Type B pancreatic cell (in vitro differentiated cells): ENCODE measurements at regions not wholly inside any gene's neighbourhood (a gene's known extent, or its start where the extent isn't known, plus 50 kb on each side); places are given as distances from the start of the nearest gene placed in this dataset.

ENCODE experiments used
- DNase-seq: peaks from one replicate; pipeline ENCODE4 v3.0.0; 2021; ENCODE audit warnings: mixed read lengths; ENCODE audit not compliant: unreplicated experiment; ENCODE audit errors: extremely low spot score
- H3K27ac Mint-ChIP-seq: 2 replicates; pipeline ENCODE4 v1.8.0; 2021; ENCODE audit warnings: mild to moderate bottlenecking, mixed read lengths
- H3K27me3 Mint-ChIP-seq: 2 replicates; pipeline ENCODE4 v1.8.0; 2021; ENCODE audit warnings: mixed read lengths
- H3K36me3 Mint-ChIP-seq: 2 replicates; pipeline ENCODE4 v1.8.0; 2021; ENCODE audit warnings: mixed read lengths
- H3K4me1 Mint-ChIP-seq: one replicate; pipeline ENCODE4 v1.8.0; 2021; ENCODE audit warnings: mixed read lengths; ENCODE audit not compliant: unreplicated experiment
- H3K4me3 Mint-ChIP-seq: 2 replicates; pipeline ENCODE4 v1.8.0; 2021; ENCODE audit warnings: mild to moderate bottlenecking, mixed read lengths
- H3K9me3 Mint-ChIP-seq: 2 replicates; pipeline ENCODE4 v1.8.0; 2021; ENCODE audit warnings: mixed read lengths
- CTCF ChIP-seq: fragments of 200-600 bp; sonication (generic); conservative IDR thresholded peaks from 2 replicates; pipeline ENCODE4 v1.5.0; 2021; ENCODE audit warnings: antibody characterized with exemption, mild to moderate bottlenecking

GRCh38 chr5:33143405-33144123, 297.2 kb upstream of the TARS1 start:
- Mint-ChIP-seq H3K9me3 (peaks cover 11% of the 10 kb centered on the region), H3K27ac (no peak overlapping the region), H3K4me1 (peaks cover 13% of the 10 kb centered on the region), H3K27me3 (no peaks in the 10 kb centered on the region), H3K36me3 (no peaks in the 10 kb centered on the region), H3K4me3 (no peak overlapping the region)
- DNase-seq, result no peak
- no peak for TF ChIP-seq CTCF

GRCh38 chr5:33146881-33147280, 293.9 kb upstream of the TARS1 start:
- TF ChIP-seq CTCF, result no peak
- H3K27me3 Mint-ChIP-seq, result no peaks in the 10 kb centered on the region
- peaks cover 11% of the 10 kb centered on the region for H3K9me3 Mint-ChIP-seq
- peaks cover 17% of the 10 kb centered on the region for H3K4me1 Mint-ChIP-seq
- no peaks in the 10 kb centered on the region for H3K36me3 Mint-ChIP-seq
- no peak overlapping the region for H3K4me3 Mint-ChIP-seq
- DNase-seq, result no peak
- H3K27ac Mint-ChIP-seq, result no peak overlapping the region

- DNase-seq, result no peak
- Mint-ChIP-seq H3K27ac (no peak overlapping the region), H3K4me1 (peaks cover 17% of the 10 kb centered on the region), H3K4me3 (no peak overlapping the region), H3K27me3 (no peaks in the 10 kb centered on the region), H3K36me3 (no peaks in the 10 kb centered on the region), H3K9me3 (peaks cover 7% of the 10 kb centered on the region)
- no peak for TF ChIP-seq CTCF
These were observed 292.7 kb upstream of the TARS1 start for GRCh38 chr5:33148076-33148513.

GRCh38 chr5:33153372-33153771, 287.4 kb upstream of the TARS1 start:
- Mint-ChIP-seq H3K36me3 (no peaks in the 10 kb centered on the region), H3K9me3 (peaks cover 15% of the 10 kb centered on the region), H3K27ac (no peak overlapping the region)

GRCh38 chr5:33153831-33154230, 286.9 kb upstream of the TARS1 start:
- Mint-ChIP-seq H3K27ac (no peak overlapping the region), H3K4me1 (peaks cover 9% of the 10 kb centered on the region), H3K4me3 (no peak overlapping the region), H3K36me3 (no peaks in the 10 kb centered on the region), H3K27me3 (no peaks in the 10 kb centered on the region), H3K9me3 (peaks cover 15% of the 10 kb centered on the region)
- no peak for DNase-seq
- no peak for TF ChIP-seq CTCF

More at GRCh38 chr5:33153372-33153771, 287.4 kb upstream of the TARS1 start:
- Mint-ChIP-seq H3K4me1 (peaks cover 14% of the 10 kb centered on the region), H3K27me3 (no peaks in the 10 kb centered on the region), H3K4me3 (no peak overlapping the region)
- TF ChIP-seq CTCF, result no peak
- DNase-seq, result no peak
